ENCODE measurements at regions not wholly inside any gene's neighbourhood (a gene's known extent, or its start where the extent isn't known, plus 50 kb on each side); places are given as distances from the start of the nearest gene placed in this dataset.

GRCh38 chr16:50863644-50864144 is 121.8 kb downstream of the CYLD start:
- H4K5ac ChIP-seq (ENCODE audit: low read depth, low read length): no peak overlapping the region
- no peak for DNase-seq
- no peak overlapping the region for H3K4me2 ChIP-seq (ENCODE audit: low read depth, low read length)
- no peak overlapping the region for H2BK120ac ChIP-seq (ENCODE audit: low read depth, low read length)
- no peak overlapping the region for H2AK9ac ChIP-seq (replicated peaks; ENCODE audit: low read depth, low read length, poor library complexity)
- TF ChIP-seq, protein P1, sequence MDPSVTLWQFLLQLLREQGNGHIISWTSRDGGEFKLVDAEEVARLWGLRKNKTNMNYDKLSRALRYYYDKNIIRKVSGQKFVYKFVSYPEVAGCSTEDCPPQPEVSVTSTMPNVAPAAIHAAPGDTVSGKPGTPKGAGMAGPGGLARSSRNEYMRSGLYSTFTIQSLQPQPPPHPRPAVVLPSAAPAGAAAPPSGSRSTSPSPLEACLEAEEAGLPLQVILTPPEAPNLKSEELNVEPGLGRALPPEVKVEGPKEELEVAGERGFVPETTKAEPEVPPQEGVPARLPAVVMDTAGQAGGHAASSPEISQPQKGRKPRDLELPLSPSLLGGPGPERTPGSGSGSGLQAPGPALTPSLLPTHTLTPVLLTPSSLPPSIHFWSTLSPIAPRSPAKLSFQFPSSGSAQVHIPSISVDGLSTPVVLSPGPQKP (IDR thresholded peaks at IDR 0.05; ENCODE audit: borderline replicate concordance, low read depth, low read length): no peak
- TF ChIP-seq NFE2L2 (IDR thresholded peaks at IDR 0.05; ENCODE audit: low read depth, low read length) (no peak), BHLHE40 (IDR thresholded peaks at IDR 0.05; ENCODE audit: low read depth, low read length) (no peak), MXI1 (IDR thresholded peaks at IDR 0.05; ENCODE audit: borderline replicate concordance, low read depth, low read length) (no peak), SMC3 (IDR thresholded peaks at IDR 0.05; ENCODE audit: low read depth, low read length) (no peak), FOS (IDR thresholded peaks at IDR 0.05; ENCODE audit: low read depth, low read length) (no peak), RFX5 (IDR thresholded peaks at IDR 0.05; ENCODE audit: low read depth, low read length) (no peak), MAFK (IDR thresholded peaks at IDR 0.05; ENCODE audit: low read depth, low read length) (no peak), RCOR1 (IDR thresholded peaks at IDR 0.05; ENCODE audit: insufficient replicate concordance, low read length) (no peak), CHD1 (IDR thresholded peaks at IDR 0.05; ENCODE audit: low read depth, low read length) (no peak), MAZ (IDR thresholded peaks at IDR 0.05; ENCODE audit: borderline replicate concordance, low read depth, low read length) (no peak), CEBPB (IDR thresholded peaks at IDR 0.05; ENCODE audit: low read depth, low read length) (no peak), POLR2A (IDR thresholded peaks at IDR 0.05; ENCODE audit: low read depth, low read length) (no peak), RAD21 (IDR thresholded peaks at IDR 0.05; ENCODE audit: low read length) (no peak)
- TF ChIP-seq, protein P2, sequence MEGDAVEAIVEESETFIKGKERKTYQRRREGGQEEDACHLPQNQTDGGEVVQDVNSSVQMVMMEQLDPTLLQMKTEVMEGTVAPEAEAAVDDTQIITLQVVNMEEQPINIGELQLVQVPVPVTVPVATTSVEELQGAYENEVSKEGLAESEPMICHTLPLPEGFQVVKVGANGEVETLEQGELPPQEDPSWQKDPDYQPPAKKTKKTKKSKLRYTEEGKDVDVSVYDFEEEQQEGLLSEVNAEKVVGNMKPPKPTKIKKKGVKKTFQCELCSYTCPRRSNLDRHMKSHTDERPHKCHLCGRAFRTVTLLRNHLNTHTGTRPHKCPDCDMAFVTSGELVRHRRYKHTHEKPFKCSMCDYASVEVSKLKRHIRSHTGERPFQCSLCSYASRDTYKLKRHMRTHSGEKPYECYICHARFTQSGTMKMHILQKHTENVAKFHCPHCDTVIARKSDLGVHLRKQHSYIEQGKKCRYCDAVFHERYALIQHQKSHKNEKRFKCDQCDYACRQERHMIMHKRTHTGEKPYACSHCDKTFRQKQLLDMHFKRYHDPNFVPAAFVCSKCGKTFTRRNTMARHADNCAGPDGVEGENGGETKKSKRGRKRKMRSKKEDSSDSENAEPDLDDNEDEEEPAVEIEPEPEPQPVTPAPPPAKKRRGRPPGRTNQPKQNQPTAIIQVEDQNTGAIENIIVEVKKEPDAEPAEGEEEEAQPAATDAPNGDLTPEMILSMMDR (conservative IDR thresholded peaks at IDR 0.05; ENCODE audit: low read depth, low read length): no peak
- TF ChIP-seq, protein P3, sequence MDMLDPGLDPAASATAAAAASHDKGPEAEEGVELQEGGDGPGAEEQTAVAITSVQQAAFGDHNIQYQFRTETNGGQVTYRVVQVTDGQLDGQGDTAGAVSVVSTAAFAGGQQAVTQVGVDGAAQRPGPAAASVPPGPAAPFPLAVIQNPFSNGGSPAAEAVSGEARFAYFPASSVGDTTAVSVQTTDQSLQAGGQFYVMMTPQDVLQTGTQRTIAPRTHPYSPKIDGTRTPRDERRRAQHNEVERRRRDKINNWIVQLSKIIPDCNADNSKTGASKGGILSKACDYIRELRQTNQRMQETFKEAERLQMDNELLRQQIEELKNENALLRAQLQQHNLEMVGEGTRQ (IDR thresholded peaks at IDR 0.05; ENCODE audit: low read depth, low read length): no peak
- no peaks in the 10 kb centered on the region for H3K79me1 ChIP-seq (ENCODE audit: low read depth in 1 of 2, low read length in 2 of 2)
- CTCF ChIA-PET: no interaction called here
- H3K14ac ChIP-seq (replicated peaks; ENCODE audit: low read depth, low read length): no peak overlapping the region
- 95% methylated on average over 6 of the region's 8 CpGs; no CpG with 5 or more reads in 1 of the 2 experiments for WGBS, 2 experiments (ENCODE audit: extremely low coverage in 2 of 2, insufficient read length in 1 of 2)
- POLR2A ChIA-PET (ENCODE audit: unreplicated experiment): no interaction called here
- no peaks in the 10 kb centered on the region for H3K9me1 ChIP-seq (ENCODE audit: insufficient read depth, low read length)
- intact Hi-C loops (cut with micrococcal nuclease): no loop called here
- no peak overlapping the region for H3K56ac ChIP-seq (ENCODE audit: extremely low read depth, insufficient read depth, low read length)
- no peak overlapping the region for H2BK5ac ChIP-seq (ENCODE audit: low read depth, low read length, poor library complexity, severe bottlenecking)
- dilution Hi-C loops (cut with HindIII; ENCODE audit: low sequenced_read_pairs, unreplicated experiment): no loop called here
- no peak overlapping the region for H4K91ac ChIP-seq (ENCODE audit: insufficient read depth, low read depth, low read length)
- no peak overlapping the region for H4K8ac ChIP-seq (ENCODE audit: low read depth in 2 of 2, low read length in 2 of 2)
- no peaks in the 10 kb centered on the region for H3K27me3 ChIP-seq (ENCODE audit: control insufficient read depth, insufficient read depth, low read length)
- H3K4ac ChIP-seq (ENCODE audit: low read depth, low read length): no peak overlapping the region
- H3K9ac ChIP-seq (ENCODE audit: low read depth, low read length): no peak overlapping the region
- no peak overlapping the region for H3K18ac ChIP-seq (ENCODE audit: low read depth, low read length)
- H2AK5ac ChIP-seq (ENCODE audit: low read depth, low read length): no peak overlapping the region
- in situ Hi-C loops (cut with MboI; ENCODE audit: low sequenced_read_pairs): no loop called here
- ATAC-seq (ENCODE audit: low read depth): no peak
- no peaks in the 10 kb centered on the region for H3K36me3 ChIP-seq (ENCODE audit: control insufficient read depth, insufficient read depth, low read length)
- no peaks in the 10 kb centered on the region for H4K20me1 ChIP-seq (ENCODE audit: insufficient read depth, low read length)
- BruUV-seq (replicated peaks): no TSS peak
- no peak overlapping the region for H3K27ac ChIP-seq (ENCODE audit: insufficient read depth, low read length)
- H3K9me3 ChIP-seq (ENCODE audit: control insufficient read depth, insufficient read depth, low read length): no peaks in the 10 kb centered on the region
- no peak overlapping the region for H2AFZ ChIP-seq (replicated peaks; ENCODE audit: low read length, poor library complexity)
- H3K23ac ChIP-seq (ENCODE audit: low read depth, low read length): no peak overlapping the region
- H2BK15ac ChIP-seq (ENCODE audit: low read depth, low read length): no peak overlapping the region
- H3K4me1 ChIP-seq (ENCODE audit: control insufficient read depth, insufficient read depth, low read length): peaks cover 4% of the 10 kb centered on the region; the same call in 1 of the 2 replicates
- no peak overlapping the region for H2BK20ac ChIP-seq (ENCODE audit: low read depth, low read length)
- no peak overlapping the region for H3K4me3 ChIP-seq (ENCODE audit: insufficient read depth, low read depth, low read length)

Measured in IMR-90 (cell line).